ENCODE measurements at regions not wholly inside any gene's neighbourhood (a gene's known extent, or its start where the extent isn't known, plus 50 kb on each side); places are given as distances from the start of the nearest gene placed in this dataset.

GRCh38 chr9:26158631-26159150 lies 480.4 kb upstream of the TUSC1 start:
- Mint-ChIP-seq H3K9me3 (no peaks in the 10 kb centered on the region), H3K36me3 (no peaks in the 10 kb centered on the region), H3K27me3 (no peaks in the 10 kb centered on the region), H3K4me3 (no peak overlapping the region), H3K4me1 (ENCODE audit: unreplicated experiment) (no peaks in the 10 kb centered on the region), H3K27ac (no peak overlapping the region)
- no peak for DNase-seq (ENCODE audit: extremely low spot score, unreplicated experiment)
- no peak for TF ChIP-seq CTCF (conservative IDR thresholded peaks at IDR 0.05)

GRCh38 chr9:26157411-26157810 lies 479.2 kb upstream of the TUSC1 start:
- no peak overlapping the region for H3K4me3 Mint-ChIP-seq
- no peak for DNase-seq (ENCODE audit: extremely low spot score, unreplicated experiment)
- H3K4me1 Mint-ChIP-seq (ENCODE audit: unreplicated experiment) = no peaks in the 10 kb centered on the region
- H3K27me3 Mint-ChIP-seq = no peaks in the 10 kb centered on the region
- H3K27ac Mint-ChIP-seq = no peak overlapping the region
- no peak for TF ChIP-seq CTCF (conservative IDR thresholded peaks at IDR 0.05)
- H3K36me3 Mint-ChIP-seq = no peaks in the 10 kb centered on the region
- no peaks in the 10 kb centered on the region for H3K9me3 Mint-ChIP-seq

- no peaks in the 10 kb centered on the region for H3K9me3 Mint-ChIP-seq
- no peak overlapping the region for H3K4me3 Mint-ChIP-seq
- no peak for DNase-seq (ENCODE audit: extremely low spot score, unreplicated experiment)
- no peak for TF ChIP-seq CTCF (conservative IDR thresholded peaks at IDR 0.05)
- H3K27ac Mint-ChIP-seq = no peak overlapping the region
- no peaks in the 10 kb centered on the region for H3K4me1 Mint-ChIP-seq (ENCODE audit: unreplicated experiment)
- H3K27me3 Mint-ChIP-seq = no peaks in the 10 kb centered on the region
- no peaks in the 10 kb centered on the region for H3K36me3 Mint-ChIP-seq
These were observed 474.1 kb upstream of the TUSC1 start for GRCh38 chr9:26152350-26152749.

- H3K27ac Mint-ChIP-seq = no peak overlapping the region
- no peak for DNase-seq (ENCODE audit: extremely low spot score, unreplicated experiment)
- H3K36me3 Mint-ChIP-seq = no peaks in the 10 kb centered on the region
- H3K4me1 Mint-ChIP-seq (ENCODE audit: unreplicated experiment) = no peaks in the 10 kb centered on the region
- no peaks in the 10 kb centered on the region for H3K9me3 Mint-ChIP-seq
- no peak overlapping the region for H3K4me3 Mint-ChIP-seq
- no peaks in the 10 kb centered on the region for H3K27me3 Mint-ChIP-seq
- TF ChIP-seq CTCF (conservative IDR thresholded peaks at IDR 0.05) = no peak
These were observed 469.9 kb upstream of the TUSC1 start for GRCh38 chr9:26148128-26148527.

GRCh38 chr9:26145938-26146337 lies 467.7 kb upstream of the TUSC1 start:
- Mint-ChIP-seq H3K4me3 (no peak overlapping the region), H3K27ac (no peak overlapping the region), H3K27me3 (no peaks in the 10 kb centered on the region), H3K36me3 (no peaks in the 10 kb centered on the region), H3K9me3 (no peaks in the 10 kb centered on the region), H3K4me1 (ENCODE audit: unreplicated experiment) (no peaks in the 10 kb centered on the region)
- TF ChIP-seq CTCF (conservative IDR thresholded peaks at IDR 0.05) = no peak
- DNase-seq (ENCODE audit: extremely low spot score, unreplicated experiment) = no peak

- H3K9me3 Mint-ChIP-seq = no peaks in the 10 kb centered on the region
- H3K4me3 Mint-ChIP-seq = no peak overlapping the region
- no peaks in the 10 kb centered on the region for H3K4me1 Mint-ChIP-seq (ENCODE audit: unreplicated experiment)
- TF ChIP-seq CTCF (conservative IDR thresholded peaks at IDR 0.05) = no peak
- no peak overlapping the region for H3K27ac Mint-ChIP-seq
- H3K36me3 Mint-ChIP-seq = no peaks in the 10 kb centered on the region
- no peak for DNase-seq (ENCODE audit: extremely low spot score, unreplicated experiment)
- H3K27me3 Mint-ChIP-seq = no peaks in the 10 kb centered on the region
These were observed 464.4 kb upstream of the TUSC1 start for GRCh38 chr9:26142631-26143030.
